ENCODE measurements at regions not wholly inside any gene's neighbourhood (a gene's known extent, or its start where the extent isn't known, plus 50 kb on each side); places are given as distances from the start of the nearest gene placed in this dataset.
"Not testable (repeated sequence)": the region's sequence is repeated elsewhere in the genome, so short reads cannot be mapped to it uniquely, and the experiment has no call there.

GRCh38 chrX:148080593-148080992 is 99.5 kb downstream of the FMR1NB start:
- Histone ChIP-seq H3K79me2 (ENCODE audit: low read length) (no peaks in the 10 kb centered on the region), H3K4me3 (ENCODE audit: low read length) (no peak overlapping the region), H3K9ac (ENCODE audit: low read length) (no peak overlapping the region), H3K27ac (ENCODE audit: low read length) (no peak overlapping the region), H3K4me1 (ENCODE audit: low read length) (no peaks in the 10 kb centered on the region), H3K36me3 (replicated peaks; ENCODE audit: low read depth, low read length) (no peaks in the 10 kb centered on the region), H4K20me1 (ENCODE audit: insufficient read depth, low read length) (no peaks in the 10 kb centered on the region), H2AFZ (ENCODE audit: low read depth, low read length) (no peak overlapping the region), H3K4me2 (ENCODE audit: low read length) (no peak overlapping the region), H3K27me3 (ENCODE audit: low read depth, low read length) (no peaks in the 10 kb centered on the region), H3K9me3 (ENCODE audit: insufficient read depth, low read length) (no peaks in the 10 kb centered on the region)
- TF ChIP-seq EZH2phosphoT487 (IDR thresholded peaks at IDR 0.05; ENCODE audit: low read depth) = no peak
- TF ChIP-seq, protein P1, sequence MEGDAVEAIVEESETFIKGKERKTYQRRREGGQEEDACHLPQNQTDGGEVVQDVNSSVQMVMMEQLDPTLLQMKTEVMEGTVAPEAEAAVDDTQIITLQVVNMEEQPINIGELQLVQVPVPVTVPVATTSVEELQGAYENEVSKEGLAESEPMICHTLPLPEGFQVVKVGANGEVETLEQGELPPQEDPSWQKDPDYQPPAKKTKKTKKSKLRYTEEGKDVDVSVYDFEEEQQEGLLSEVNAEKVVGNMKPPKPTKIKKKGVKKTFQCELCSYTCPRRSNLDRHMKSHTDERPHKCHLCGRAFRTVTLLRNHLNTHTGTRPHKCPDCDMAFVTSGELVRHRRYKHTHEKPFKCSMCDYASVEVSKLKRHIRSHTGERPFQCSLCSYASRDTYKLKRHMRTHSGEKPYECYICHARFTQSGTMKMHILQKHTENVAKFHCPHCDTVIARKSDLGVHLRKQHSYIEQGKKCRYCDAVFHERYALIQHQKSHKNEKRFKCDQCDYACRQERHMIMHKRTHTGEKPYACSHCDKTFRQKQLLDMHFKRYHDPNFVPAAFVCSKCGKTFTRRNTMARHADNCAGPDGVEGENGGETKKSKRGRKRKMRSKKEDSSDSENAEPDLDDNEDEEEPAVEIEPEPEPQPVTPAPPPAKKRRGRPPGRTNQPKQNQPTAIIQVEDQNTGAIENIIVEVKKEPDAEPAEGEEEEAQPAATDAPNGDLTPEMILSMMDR (IDR thresholded peaks at IDR 0.05; ENCODE audit: low read depth, low read length) = no peak

DNA sequence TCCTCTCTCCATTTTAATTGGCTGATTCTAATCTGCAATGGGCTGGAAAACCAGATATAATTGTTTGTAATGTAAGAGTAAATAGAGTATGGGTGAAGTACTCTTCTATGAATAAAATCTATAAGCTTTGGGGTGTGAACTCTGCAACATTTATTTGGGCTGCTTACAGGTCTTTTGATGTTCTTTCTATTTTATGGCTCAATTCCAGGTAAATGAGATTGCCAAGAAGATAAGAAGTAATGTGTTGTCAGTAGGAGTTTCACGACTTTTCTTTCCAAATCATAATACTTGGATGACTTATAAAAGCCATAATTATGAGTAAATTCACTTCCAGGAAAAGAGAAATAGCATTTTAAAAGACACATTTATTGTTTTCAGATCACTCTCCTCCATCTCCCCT is 103.5 kb downstream of the FMR1NB start:
- Histone ChIP-seq H3K9ac (ENCODE audit: low read length) (no peak overlapping the region), H3K27me3 (ENCODE audit: low read depth, low read length) (no peaks in the 10 kb centered on the region), H3K4me2 (ENCODE audit: low read length) (no peak overlapping the region), H4K20me1 (ENCODE audit: insufficient read depth, low read length) (no peaks in the 10 kb centered on the region), H3K4me1 (ENCODE audit: low read length) (no peaks in the 10 kb centered on the region), H3K9me3 (ENCODE audit: insufficient read depth, low read length) (no peaks in the 10 kb centered on the region), H3K79me2 (ENCODE audit: low read length) (no peaks in the 10 kb centered on the region), H2AFZ (ENCODE audit: low read depth, low read length) (no peak overlapping the region), H3K4me3 (ENCODE audit: low read length) (no peak overlapping the region), H3K36me3 (replicated peaks; ENCODE audit: low read depth, low read length) (no peaks in the 10 kb centered on the region), H3K27ac (ENCODE audit: low read length) (no peak overlapping the region)
- TF ChIP-seq, protein P1 (IDR thresholded peaks at IDR 0.05; ENCODE audit: low read depth, low read length) = no peak
- TF ChIP-seq EZH2phosphoT487 (IDR thresholded peaks at IDR 0.05; ENCODE audit: low read depth) = no peak

DNA sequence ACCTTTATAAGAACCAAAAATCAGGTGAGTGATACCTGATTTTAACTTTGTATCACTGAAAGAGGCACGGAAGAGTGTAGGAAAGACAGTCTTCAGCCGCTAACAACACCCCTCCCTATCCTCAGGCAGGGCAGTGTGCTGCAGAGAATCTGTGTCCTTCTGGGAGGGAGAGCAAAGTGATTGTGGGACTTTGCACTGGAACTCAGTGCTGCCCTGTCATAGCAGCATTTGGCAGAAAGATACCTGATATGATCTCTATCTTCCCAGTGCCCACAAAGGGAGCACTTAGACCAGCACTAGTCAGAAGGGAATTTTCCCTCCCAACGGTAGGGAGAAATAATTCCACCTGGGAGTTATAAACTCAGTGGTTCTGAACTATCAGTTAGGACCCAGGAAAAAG is 139.0 kb downstream of the FMR1NB start:
- no peak for TF ChIP-seq EZH2phosphoT487 (IDR thresholded peaks at IDR 0.05; ENCODE audit: low read depth)
- TF ChIP-seq, protein P1 (IDR thresholded peaks at IDR 0.05; ENCODE audit: low read depth, low read length) = no peak
- no peaks in the 10 kb centered on the region for H3K79me2 ChIP-seq (ENCODE audit: low read length)
- no peak overlapping the region for H2AFZ ChIP-seq (ENCODE audit: low read depth, low read length)
- no peaks in the 10 kb centered on the region for H3K9me3 ChIP-seq (ENCODE audit: insufficient read depth, low read length)
- H3K27me3 ChIP-seq (ENCODE audit: low read depth, low read length) = no peaks in the 10 kb centered on the region
- no peak overlapping the region for H3K27ac ChIP-seq (ENCODE audit: low read length)
- no peaks in the 10 kb centered on the region for H3K4me1 ChIP-seq (ENCODE audit: low read length)
- H4K20me1 ChIP-seq (ENCODE audit: insufficient read depth, low read length) = no peaks in the 10 kb centered on the region
- H3K9ac ChIP-seq (ENCODE audit: low read length) = no peak overlapping the region
- no peaks in the 10 kb centered on the region for H3K36me3 ChIP-seq (replicated peaks; ENCODE audit: low read depth, low read length)
- H3K4me3 ChIP-seq (ENCODE audit: low read length) = no peak overlapping the region
- no peak overlapping the region for H3K4me2 ChIP-seq (ENCODE audit: low read length)

GRCh38 chrX:148120999-148121623 is 140.0 kb downstream of the FMR1NB start:
- H3K9ac ChIP-seq (ENCODE audit: low read length) = no peak overlapping the region
- H3K9me3 ChIP-seq (ENCODE audit: insufficient read depth, low read length) = no peaks in the 10 kb centered on the region
- TF ChIP-seq, protein P1 (IDR thresholded peaks at IDR 0.05; ENCODE audit: low read depth, low read length) = no peak
- TF ChIP-seq EZH2phosphoT487 (IDR thresholded peaks at IDR 0.05; ENCODE audit: low read depth) = no peak
- H4K20me1 ChIP-seq (ENCODE audit: insufficient read depth, low read length) = no peaks in the 10 kb centered on the region
- no peaks in the 10 kb centered on the region for H3K79me2 ChIP-seq (ENCODE audit: low read length)
- H3K27ac ChIP-seq (ENCODE audit: low read length) = no peak overlapping the region
- H3K4me2 ChIP-seq (ENCODE audit: low read length) = no peak overlapping the region
- no peaks in the 10 kb centered on the region for H3K27me3 ChIP-seq (ENCODE audit: low read depth, low read length)
- no peaks in the 10 kb centered on the region for H3K36me3 ChIP-seq (replicated peaks; ENCODE audit: low read depth, low read length)
- no peak overlapping the region for H2AFZ ChIP-seq (ENCODE audit: low read depth, low read length)
- H3K4me3 ChIP-seq (ENCODE audit: low read length) = no peak overlapping the region
- H3K4me1 ChIP-seq (ENCODE audit: low read length) = no peaks in the 10 kb centered on the region

DNA sequence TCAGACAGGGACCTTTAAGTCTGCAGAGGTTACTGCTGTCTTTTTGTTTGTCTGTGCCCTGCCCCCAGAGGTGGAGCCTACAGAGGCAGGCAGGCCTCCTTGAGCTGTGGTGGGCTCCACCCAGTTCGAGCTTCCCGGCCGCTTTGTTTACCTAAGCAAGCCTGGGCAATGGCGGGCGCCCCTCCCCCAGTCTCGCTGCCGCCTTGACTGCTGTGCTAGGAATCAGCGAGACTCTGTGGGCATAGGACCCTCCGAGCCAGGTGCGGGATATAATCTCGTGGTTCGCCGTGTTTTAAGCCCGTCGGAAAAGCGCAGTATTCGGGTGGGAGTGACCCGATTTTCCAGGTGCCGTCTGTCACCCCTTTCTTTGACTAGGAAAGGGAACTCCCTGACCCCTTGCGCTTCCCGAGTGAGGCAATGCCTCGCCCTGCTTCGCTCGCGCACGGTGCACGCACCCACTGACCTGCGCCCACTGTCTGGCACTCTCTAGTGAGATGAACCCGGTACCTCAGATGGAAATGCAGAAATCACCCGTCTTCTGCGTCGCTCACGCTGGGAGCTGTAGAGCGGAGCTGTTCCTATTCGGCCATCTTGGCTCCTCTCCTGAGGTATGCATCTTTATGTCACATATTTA is 147.9 kb downstream of the FMR1NB start:
- H3K4me2 ChIP-seq (ENCODE audit: low read length); H3K9ac ChIP-seq (ENCODE audit: low read length); H3K9me3 ChIP-seq (ENCODE audit: insufficient read depth, low read length): not testable (repeated sequence)

More for the DNA sequence above, 147.9 kb downstream of the FMR1NB start:
- not testable (repeated sequence) for H3K27ac ChIP-seq (ENCODE audit: low read length); H3K27me3 ChIP-seq (ENCODE audit: low read depth, low read length); H3K4me1 ChIP-seq (ENCODE audit: low read length); H4K20me1 ChIP-seq (ENCODE audit: insufficient read depth, low read length); H3K4me3 ChIP-seq (ENCODE audit: low read length); H3K36me3 ChIP-seq (replicated peaks; ENCODE audit: low read depth, low read length); H2AFZ ChIP-seq (ENCODE audit: low read depth, low read length); H3K79me2 ChIP-seq (ENCODE audit: low read length)
